ENCODE measurements at regions not wholly inside any gene's neighbourhood (a gene's known extent, or its start where the extent isn't known, plus 50 kb on each side); places are given as distances from the start of the nearest gene placed in this dataset.

DNA sequence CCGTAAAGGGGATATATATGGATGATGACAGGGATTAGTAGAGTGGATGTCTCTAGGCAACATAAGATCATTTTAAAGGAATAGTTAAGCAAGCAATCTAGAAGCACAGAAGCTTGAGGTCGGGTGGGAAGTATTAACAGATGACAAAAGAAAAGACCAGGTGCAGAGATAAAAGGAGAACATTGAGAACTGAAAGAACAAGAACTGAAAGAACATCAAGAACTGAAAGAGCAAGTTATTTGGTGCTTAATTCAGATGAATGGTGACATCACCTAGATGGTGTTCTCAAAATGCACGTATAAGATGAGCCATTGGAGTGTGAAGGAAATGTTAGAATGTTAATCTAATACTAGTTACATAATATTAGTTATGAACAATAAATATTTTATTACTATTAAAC, 224.0 kb upstream of the PDE3A start:
- no TSS peak for BruUV-seq (replicated peaks)
- no peak for DNase-seq
- no peak overlapping the region for H3K23ac ChIP-seq (ENCODE audit: low read depth, low read length)

More for the DNA sequence above, 224.0 kb upstream of the PDE3A start:
- WGBS, 2 experiments (ENCODE audit: extremely low coverage in 2 of 2, insufficient read length in 1 of 2) = 75% methylated on average over 2 of the region's 3 CpGs; no CpG with 5 or more reads in 1 of the 2 experiments
- H4K91ac ChIP-seq (ENCODE audit: insufficient read depth, low read depth, low read length) = no peak overlapping the region
- no peak overlapping the region for H3K4me3 ChIP-seq (ENCODE audit: insufficient read depth, low read depth, low read length)
- TF ChIP-seq CEBPB (IDR thresholded peaks at IDR 0.05; ENCODE audit: low read depth, low read length) = no peak
- TF ChIP-seq NFE2L2 (IDR thresholded peaks at IDR 0.05; ENCODE audit: low read depth, low read length) = no peak
- TF ChIP-seq RFX5 (IDR thresholded peaks at IDR 0.05; ENCODE audit: low read depth, low read length) = no peak
- no peak for TF ChIP-seq MAZ (IDR thresholded peaks at IDR 0.05; ENCODE audit: borderline replicate concordance, low read depth, low read length)
- no peak for TF ChIP-seq SMC3 (IDR thresholded peaks at IDR 0.05; ENCODE audit: low read depth, low read length)
- TF ChIP-seq RAD21 (IDR thresholded peaks at IDR 0.05; ENCODE audit: low read length) = no peak
- no peak for TF ChIP-seq CTCF (conservative IDR thresholded peaks at IDR 0.05; ENCODE audit: low read depth, low read length)
- no peak for TF ChIP-seq MXI1 (IDR thresholded peaks at IDR 0.05; ENCODE audit: borderline replicate concordance, low read depth, low read length)
- TF ChIP-seq CHD1 (IDR thresholded peaks at IDR 0.05; ENCODE audit: low read depth, low read length) = no peak
- no peak for TF ChIP-seq ELK1 (IDR thresholded peaks at IDR 0.05; ENCODE audit: borderline replicate concordance, low read depth, low read length)
- no peak for TF ChIP-seq BHLHE40 (IDR thresholded peaks at IDR 0.05; ENCODE audit: low read depth, low read length)
- TF ChIP-seq MAFK (IDR thresholded peaks at IDR 0.05; ENCODE audit: low read depth, low read length) = no peak
- TF ChIP-seq RCOR1 (IDR thresholded peaks at IDR 0.05; ENCODE audit: insufficient replicate concordance, low read length) = no peak
- TF ChIP-seq POLR2A (IDR thresholded peaks at IDR 0.05; ENCODE audit: low read depth, low read length) = no peak
- no peak for TF ChIP-seq FOS (IDR thresholded peaks at IDR 0.05; ENCODE audit: low read depth, low read length)
- TF ChIP-seq USF2 (IDR thresholded peaks at IDR 0.05; ENCODE audit: low read depth, low read length) = no peak
- no peak overlapping the region for H2BK15ac ChIP-seq (ENCODE audit: low read depth, low read length)
- H2AFZ ChIP-seq (replicated peaks; ENCODE audit: low read length, poor library complexity) = no peak overlapping the region
- H3K18ac ChIP-seq (ENCODE audit: low read depth, low read length) = no peak overlapping the region; the same call in 1 of the 2 replicates
- no peak overlapping the region for H3K27ac ChIP-seq (ENCODE audit: insufficient read depth, low read length)
- no peak overlapping the region for H4K8ac ChIP-seq (ENCODE audit: low read depth in 2 of 2, low read length in 2 of 2)
- H3K9ac ChIP-seq (ENCODE audit: low read depth, low read length) = no peak overlapping the region
- H3K4me2 ChIP-seq (ENCODE audit: low read depth, low read length) = no peak overlapping the region
- no peak for ATAC-seq (ENCODE audit: low read depth)
- H3K9me1 ChIP-seq (ENCODE audit: insufficient read depth, low read length) = no peaks in the 10 kb centered on the region
- H3K4me1 ChIP-seq (ENCODE audit: control insufficient read depth, insufficient read depth, low read length) = peaks cover 4% of the 10 kb centered on the region; the same call in 1 of the 2 replicates
- no peak overlapping the region for H4K5ac ChIP-seq (ENCODE audit: low read depth, low read length)
- H3K9me3 ChIP-seq (ENCODE audit: control insufficient read depth, insufficient read depth, low read length) = no peaks in the 10 kb centered on the region
- intact Hi-C loops (cut with micrococcal nuclease) = no loop called here
- no peaks in the 10 kb centered on the region for H3K36me3 ChIP-seq (ENCODE audit: control insufficient read depth, insufficient read depth, low read length)
- POLR2A ChIA-PET (ENCODE audit: unreplicated experiment) = no interaction called here
- dilution Hi-C loops (cut with HindIII; ENCODE audit: low sequenced_read_pairs, unreplicated experiment) = no loop called here
- H2BK20ac ChIP-seq (ENCODE audit: low read depth, low read length) = no peak overlapping the region
- H3K14ac ChIP-seq (replicated peaks; ENCODE audit: low read depth, low read length) = no peak overlapping the region
- H2BK120ac ChIP-seq (ENCODE audit: low read depth, low read length) = no peak overlapping the region
- H4K20me1 ChIP-seq (ENCODE audit: insufficient read depth, low read length) = no peaks in the 10 kb centered on the region
- no peak overlapping the region for H2AK9ac ChIP-seq (replicated peaks; ENCODE audit: low read depth, low read length, poor library complexity)
- no peak overlapping the region for H2BK5ac ChIP-seq (ENCODE audit: low read depth, low read length, poor library complexity, severe bottlenecking)
- no peaks in the 10 kb centered on the region for H3K27me3 ChIP-seq (ENCODE audit: control insufficient read depth, insufficient read depth, low read length)
- CTCF ChIA-PET = no interaction called here
- no peak overlapping the region for H3K4ac ChIP-seq (ENCODE audit: low read depth, low read length)
- no peaks in the 10 kb centered on the region for H3K79me1 ChIP-seq (ENCODE audit: low read depth in 1 of 2, low read length in 2 of 2)
- H2AK5ac ChIP-seq (ENCODE audit: low read depth, low read length) = no peak overlapping the region
- in situ Hi-C loops (cut with MboI; ENCODE audit: low sequenced_read_pairs) = no loop called here
- no peak overlapping the region for H3K56ac ChIP-seq (ENCODE audit: extremely low read depth, insufficient read depth, low read length)
